ENCODE measurements at regions not wholly inside any gene's neighbourhood (a gene's known extent, or its start where the extent isn't known, plus 50 kb on each side); places are given as distances from the start of the nearest gene placed in this dataset.

DNA sequence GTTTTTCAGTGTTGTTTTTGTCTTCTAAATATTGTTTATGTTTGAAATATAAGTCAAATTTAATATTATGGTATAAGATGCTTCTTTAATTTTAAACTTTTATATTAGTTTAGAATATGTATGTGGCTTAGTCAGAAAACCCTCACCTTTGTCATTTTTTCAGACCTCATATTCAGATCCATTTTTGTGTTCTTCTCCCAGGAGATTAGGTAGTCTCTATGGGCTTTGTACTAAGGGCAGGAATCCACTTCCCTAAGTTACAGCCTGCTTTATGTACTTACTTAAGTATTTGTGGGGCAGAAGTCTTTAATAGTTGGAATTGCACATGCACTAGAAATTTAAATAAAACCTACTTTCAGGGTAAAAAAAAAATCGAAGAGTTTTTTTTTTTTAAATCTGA is 63.5 kb upstream of the TENM3 start:
- CTCF ChIA-PET (ENCODE audit: low intra/inter-chr PET ratio, low total read pairs) = no interaction called here

More for the DNA sequence above, 63.5 kb upstream of the TENM3 start:
- no TSS peak for BruUV-seq (replicated peaks)
- POLR2A ChIA-PET = no interaction called here
- no peaks in the 10 kb centered on the region for H3K36me3 ChIP-seq (replicated peaks in 1 of 2; ENCODE audit: control insufficient read depth in 1 of 2, insufficient read depth in 2 of 2, low read length in 2 of 2)
- FAIRE-seq = no peak
- TF ChIP-seq, protein P1, sequence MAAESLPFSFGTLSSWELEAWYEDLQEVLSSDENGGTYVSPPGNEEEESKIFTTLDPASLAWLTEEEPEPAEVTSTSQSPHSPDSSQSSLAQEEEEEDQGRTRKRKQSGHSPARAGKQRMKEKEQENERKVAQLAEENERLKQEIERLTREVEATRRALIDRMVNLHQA (CRISPR knock-in tag; IDR thresholded peaks at IDR 0.05) = no peak
- TF ChIP-seq SNRNP70 (IDR thresholded peaks at IDR 0.05; ENCODE audit: low read depth, low read length) (no peak), NFATC3 (CRISPR knock-in tag; IDR thresholded peaks at IDR 0.05) (no peak), FOXO1 (CRISPR knock-in tag; IDR thresholded peaks at IDR 0.05) (no peak), ZNF121 (CRISPR knock-in tag; IDR thresholded peaks at IDR 0.05) (no peak), FUBP1 (CRISPR knock-in tag; IDR thresholded peaks at IDR 0.05; ENCODE audit: borderline replicate concordance) (no peak), ZNF274 (CRISPR knock-in tag; IDR thresholded peaks at IDR 0.05) (no peak), JUN (CRISPR knock-in tag; IDR thresholded peaks at IDR 0.05) (no peak), SNAPC5 (CRISPR knock-in tag; IDR thresholded peaks at IDR 0.05; ENCODE audit: borderline replicate concordance) (no peak), RFX3 (CRISPR knock-in tag; IDR thresholded peaks at IDR 0.05) (no peak), MEIS1 (CRISPR knock-in tag; IDR thresholded peaks at IDR 0.05; ENCODE audit: borderline replicate concordance) (no peak), ZNF451 (CRISPR knock-in tag; IDR thresholded peaks at IDR 0.05) (no peak), HDAC2 (CRISPR knock-in tag; IDR thresholded peaks at IDR 0.05) (no peak), ZEB1 (IDR thresholded peaks at IDR 0.05; ENCODE audit: insufficient replicate concordance, low read depth) (no peak), CENPBD1 (CRISPR knock-in tag; IDR thresholded peaks at IDR 0.05; ENCODE audit: borderline replicate concordance, low read depth) (no peak), ZNF333 (CRISPR knock-in tag; IDR thresholded peaks at IDR 0.05; ENCODE audit: borderline replicate concordance) (no peak), HDAC6 (IDR thresholded peaks at IDR 0.05; ENCODE audit: low read depth, low read length) (no peak), ZNF230 (CRISPR knock-in tag; IDR thresholded peaks at IDR 0.05) (no peak)
- TF ChIP-seq, protein P2, sequence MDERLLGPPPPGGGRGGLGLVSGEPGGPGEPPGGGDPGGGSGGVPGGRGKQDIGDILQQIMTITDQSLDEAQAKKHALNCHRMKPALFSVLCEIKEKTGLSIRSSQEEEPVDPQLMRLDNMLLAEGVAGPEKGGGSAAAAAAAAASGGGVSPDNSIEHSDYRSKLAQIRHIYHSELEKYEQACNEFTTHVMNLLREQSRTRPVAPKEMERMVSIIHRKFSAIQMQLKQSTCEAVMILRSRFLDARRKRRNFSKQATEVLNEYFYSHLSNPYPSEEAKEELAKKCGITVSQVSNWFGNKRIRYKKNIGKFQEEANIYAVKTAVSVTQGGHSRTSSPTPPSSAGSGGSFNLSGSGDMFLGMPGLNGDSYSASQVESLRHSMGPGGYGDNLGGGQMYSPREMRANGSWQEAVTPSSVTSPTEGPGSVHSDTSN (CRISPR knock-in tag; IDR thresholded peaks at IDR 0.05) = no peak
- TF ChIP-seq, protein P3, sequence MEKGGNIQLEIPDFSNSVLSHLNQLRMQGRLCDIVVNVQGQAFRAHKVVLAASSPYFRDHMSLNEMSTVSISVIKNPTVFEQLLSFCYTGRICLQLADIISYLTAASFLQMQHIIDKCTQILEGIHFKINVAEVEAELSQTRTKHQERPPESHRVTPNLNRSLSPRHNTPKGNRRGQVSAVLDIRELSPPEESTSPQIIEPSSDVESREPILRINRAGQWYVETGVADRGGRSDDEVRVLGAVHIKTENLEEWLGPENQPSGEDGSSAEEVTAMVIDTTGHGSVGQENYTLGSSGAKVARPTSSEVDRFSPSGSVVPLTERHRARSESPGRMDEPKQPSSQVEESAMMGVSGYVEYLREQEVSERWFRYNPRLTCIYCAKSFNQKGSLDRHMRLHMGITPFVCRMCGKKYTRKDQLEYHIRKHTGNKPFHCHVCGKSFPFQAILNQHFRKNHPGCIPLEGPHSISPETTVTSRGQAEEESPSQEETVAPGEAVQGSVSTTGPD (CRISPR knock-in tag; IDR thresholded peaks at IDR 0.05) = no peak
- no peaks in the 10 kb centered on the region for H3K9me3 ChIP-seq (ENCODE audit: low read length)
- no peaks in the 10 kb centered on the region for H3K79me2 ChIP-seq (ENCODE audit: insufficient read depth, low read length)
- in situ Hi-C loops (cut with HindIII; ENCODE audit: extremely low pct_ligation_motif_present, low pct_unique_long_range_greater_than_20kb) (no loop called here), intact Hi-C loops (cut with micrococcal nuclease; ENCODE audit: unreplicated experiment) (no loop called here)
- H4K20me1 ChIP-seq (ENCODE audit: insufficient read depth, low read length) = no peaks in the 10 kb centered on the region
- no peak overlapping the region for H2AFZ ChIP-seq (ENCODE audit: low read length)
- no peaks in the 10 kb centered on the region for H3K4me1 ChIP-seq (ENCODE audit: insufficient read depth, low read length)
- no peak overlapping the region for H3K4me2 ChIP-seq (ENCODE audit: low read depth, low read length)
- no peak overlapping the region for H3K4me3 ChIP-seq (replicated peaks in 1 of 3; ENCODE audit: insufficient read depth in 1 of 3, low read depth in 2 of 3, low read length in 3 of 3)
- 2% methylated on average over 1 of the region's 1 CpG for WGBS (ENCODE audit: low lambda C conversion rate)
- no peaks in the 10 kb centered on the region for H3K27me3 ChIP-seq (ENCODE audit: control insufficient read depth in 1 of 2, insufficient read depth in 2 of 2, low read length in 2 of 2)
- no peak for DNase-seq (ENCODE audit: low spot score)
- ATAC-seq = no peak
- no peak overlapping the region for H3K9ac ChIP-seq (ENCODE audit: insufficient read depth, low read depth, low read length)
- no peak overlapping the region for H3K27ac ChIP-seq (ENCODE audit: extremely low read length, insufficient read depth, low read length)

All from HepG2 (cell line).